HG03196 (cell line): ENCODE measurements at regions not wholly inside any gene's neighbourhood (a gene's known extent, or its start where the extent isn't known, plus 50 kb on each side); places are given as distances from the start of the nearest gene placed in this dataset.

Source experiments
- ATAC-seq: cut with Tn5 transposase; IDR thresholded peaks from one replicate; pipeline ENCODE4 v1.9.1; 2021; ENCODE audit not compliant: unreplicated experiment

- no peak for ATAC-seq
Measured at GRCh38 chr2:38174131-38174530, 98.2 kb upstream of the CYP1B1 start.

GRCh38 chr2:38173683-38174082 lies 97.7 kb upstream of the CYP1B1 start:
- ATAC-seq, result no peak

GRCh38 chr2:38171208-38171855 lies 95.4 kb upstream of the CYP1B1 start:
- no peak for ATAC-seq

GRCh38 chr2:38170733-38171132 lies 94.8 kb upstream of the CYP1B1 start:
- ATAC-seq, result no peak

- ATAC-seq, result no peak
Measured at GRCh38 chr2:38170067-38170466, 94.1 kb upstream of the CYP1B1 start.

GRCh38 chr2:38168710-38169480 lies 92.9 kb upstream of the CYP1B1 start:
- no peak for ATAC-seq

GRCh38 chr2:38167968-38168350 lies 92.0 kb upstream of the CYP1B1 start:
- ATAC-seq, result no peak

GRCh38 chr2:38165698-38166097 lies 89.7 kb upstream of the CYP1B1 start:
- ATAC-seq, result no peak

GRCh38 chr2:38164881-38165280 lies 88.9 kb upstream of the CYP1B1 start:
- no peak for ATAC-seq

- ATAC-seq, result no peak
Measured at GRCh38 chr2:38163579-38163978, 87.6 kb upstream of the CYP1B1 start.

- no peak for ATAC-seq
Measured at GRCh38 chr2:38163006-38163405, 87.1 kb upstream of the CYP1B1 start.

GRCh38 chr2:38160516-38160915 lies 84.6 kb upstream of the CYP1B1 start:
- no peak for ATAC-seq

- no peak for ATAC-seq
Measured at GRCh38 chr2:38159597-38159996, 83.6 kb upstream of the CYP1B1 start.

GRCh38 chr2:38159191-38159590 lies 83.2 kb upstream of the CYP1B1 start:
- ATAC-seq, result no peak

GRCh38 chr2:38158378-38159118 lies 82.6 kb upstream of the CYP1B1 start:
- ATAC-seq, result no peak

GRCh38 chr2:38156436-38156835 lies 80.5 kb upstream of the CYP1B1 start:
- ATAC-seq, result no peak

GRCh38 chr2:38155015-38155414 lies 79.1 kb upstream of the CYP1B1 start:
- no peak for ATAC-seq

GRCh38 chr2:38154395-38154794 lies 78.4 kb upstream of the CYP1B1 start:
- ATAC-seq, result no peak

GRCh38 chr2:38153476-38154135 lies 77.7 kb upstream of the CYP1B1 start:
- no peak for ATAC-seq

GRCh38 chr2:38152913-38153312 lies 77.0 kb upstream of the CYP1B1 start:
- no peak for ATAC-seq

- ATAC-seq, result no peak
Measured at GRCh38 chr2:38152035-38152434, 76.1 kb upstream of the CYP1B1 start.
